GM18909 (cell line): ENCODE measurements at regions not wholly inside any gene's neighbourhood (a gene's known extent, or its start where the extent isn't known, plus 50 kb on each side); places are given as distances from the start of the nearest gene placed in this dataset.
"Not testable (repeated sequence)": the region's sequence is repeated elsewhere in the genome, so short reads cannot be mapped to it uniquely, and the experiment has no call there.

Source experiments
- ATAC-seq: cut with Tn5 transposase; IDR thresholded peaks from one replicate; pipeline ENCODE4 v1.9.1; 2021; ENCODE audit warnings: mild to moderate bottlenecking; ENCODE audit not compliant: unreplicated experiment, poor library complexity

- not testable (repeated sequence) for ATAC-seq
These were observed 186.6 kb downstream of the LMLN start for GRCh38 chr3:198146559-198147164.

GRCh38 chr3:198147213-198147612, 187.2 kb downstream of the LMLN start:
- ATAC-seq: not testable (repeated sequence)

- not testable (repeated sequence) for ATAC-seq
These were observed 188.0 kb downstream of the LMLN start for GRCh38 chr3:198147993-198148392.

GRCh38 chr3:198149904-198150303, 189.9 kb downstream of the LMLN start:
- ATAC-seq: not testable (repeated sequence)

- not testable (repeated sequence) for ATAC-seq
These were observed 191.8 kb downstream of the LMLN start for GRCh38 chr3:198151867-198152266.

- not testable (repeated sequence) for ATAC-seq
These were observed 195.8 kb downstream of the LMLN start for GRCh38 chr3:198155771-198156170.

GRCh38 chr3:198157231-198157868, 197.3 kb downstream of the LMLN start:
- ATAC-seq: peak; percentile 37

- ATAC-seq: not testable (repeated sequence)
These were observed 198.0 kb downstream of the LMLN start for GRCh38 chr3:198158007-198158406.

GRCh38 chr3:198167339-198168039, 207.5 kb downstream of the LMLN start:
- not testable (repeated sequence) for ATAC-seq

GRCh38 chr3:198170781-198171180, 210.8 kb downstream of the LMLN start:
- not testable (repeated sequence) for ATAC-seq

- not testable (repeated sequence) for ATAC-seq
These were observed 213.1 kb downstream of the LMLN start for GRCh38 chr3:198173080-198173479.

GRCh38 chr3:198173929-198174574, 214.0 kb downstream of the LMLN start:
- ATAC-seq: not testable (repeated sequence)
